ENCODE measurements at regions not wholly inside any gene's neighbourhood (a gene's known extent, or its start where the extent isn't known, plus 50 kb on each side); places are given as distances from the start of the nearest gene placed in this dataset.

DNA sequence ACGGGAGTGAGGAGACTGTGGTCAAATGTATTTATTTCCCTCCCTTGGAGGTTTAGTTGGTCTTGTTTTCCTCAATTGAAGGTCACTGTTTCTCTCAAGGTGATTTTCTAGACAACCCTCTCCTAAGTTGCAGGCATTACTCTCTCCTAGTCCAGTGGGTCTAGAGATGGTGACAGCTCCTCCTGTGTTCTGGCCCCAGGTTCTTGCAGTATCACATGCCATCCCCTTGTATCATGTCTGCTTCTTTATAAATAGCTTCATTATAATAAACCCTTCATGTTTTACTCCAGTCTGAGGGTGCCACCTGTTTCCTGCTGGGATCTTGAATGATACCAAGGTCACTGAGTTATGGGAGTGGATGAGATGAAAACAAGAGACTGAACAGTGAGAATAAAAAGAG, 208.0 kb upstream of the KCNN2 start:
- DNase-seq (ENCODE audit: low read depth in 2 of 2): no peak

DNA sequence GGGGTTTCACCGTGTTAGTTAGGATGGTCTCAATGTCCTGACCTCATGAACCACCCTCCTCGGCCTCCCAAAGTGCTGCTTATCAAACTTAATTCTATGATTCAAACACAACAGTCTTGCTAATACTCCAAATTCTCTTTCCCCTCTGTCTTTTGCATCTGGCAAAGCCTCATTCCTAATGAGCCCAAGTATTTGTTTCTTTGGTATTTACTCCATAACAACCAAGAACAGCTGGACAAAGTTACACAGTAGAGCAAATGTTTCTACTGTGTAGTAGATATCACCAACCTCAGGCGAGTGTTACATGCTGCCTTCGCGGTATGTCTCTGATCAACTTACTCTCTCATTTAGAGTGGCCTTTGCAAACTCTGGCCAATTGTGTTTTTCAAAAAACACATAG, 195.8 kb upstream of the KCNN2 start:
- no peak for DNase-seq (ENCODE audit: low read depth in 2 of 2)

DNA sequence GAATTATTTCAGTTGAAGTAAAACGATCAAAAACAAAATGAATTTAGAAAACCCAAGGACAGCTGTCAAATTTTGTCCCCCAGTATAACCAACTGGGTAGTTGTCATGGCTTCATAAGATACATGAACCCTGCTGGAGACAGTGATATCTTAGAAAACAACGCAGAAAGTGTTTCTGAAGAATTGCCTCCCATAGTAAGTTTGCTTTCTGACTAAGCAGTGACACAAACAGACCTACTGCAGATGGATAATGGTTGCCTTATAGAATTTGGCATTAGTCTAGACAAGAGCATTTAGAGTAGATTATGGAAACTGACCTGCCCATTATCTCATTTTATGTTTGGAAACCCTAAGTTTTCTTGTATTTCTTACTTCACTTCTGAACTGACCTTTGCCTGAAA, 187.7 kb upstream of the KCNN2 start:
- DNase-seq (ENCODE audit: low read depth in 2 of 2): no peak

DNA sequence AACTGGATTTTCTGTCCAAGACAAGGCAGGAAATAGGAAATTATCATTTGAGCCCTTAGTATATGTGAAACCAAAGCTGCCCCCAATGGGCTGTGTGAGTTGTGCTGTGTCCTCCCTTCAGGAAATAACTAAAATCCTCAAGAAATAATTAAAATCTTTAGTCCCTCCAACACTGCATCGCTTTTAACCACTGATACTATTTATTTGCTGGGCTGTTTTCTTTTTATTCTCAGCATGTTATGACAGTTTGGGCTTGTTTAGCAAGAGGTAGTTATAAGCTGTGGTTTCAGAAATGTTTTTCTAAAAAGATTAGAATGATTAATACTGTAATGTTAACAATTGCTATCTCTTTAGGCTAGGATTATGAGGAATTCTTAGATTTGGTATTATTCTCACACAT, 187.0 kb upstream of the KCNN2 start:
- DNase-seq (ENCODE audit: low read depth in 2 of 2): no peak

DNA sequence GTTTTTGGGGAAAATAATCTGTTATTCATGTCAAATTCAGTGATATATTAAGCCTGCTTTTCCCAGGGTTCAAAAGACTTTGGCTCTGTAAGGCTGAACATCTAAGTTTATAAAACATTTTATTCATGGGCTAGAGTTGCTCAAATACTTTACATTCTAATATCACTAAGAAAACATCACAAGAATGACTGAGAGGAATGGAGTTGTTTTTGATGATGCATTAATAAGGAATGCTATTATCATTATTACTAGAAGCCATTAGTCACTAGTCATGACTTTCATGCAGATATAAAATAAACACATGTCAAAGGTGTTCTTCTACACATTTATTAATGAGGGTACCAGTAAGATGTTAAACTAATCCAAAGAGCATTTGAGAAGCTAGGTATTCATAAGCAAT, 185.5 kb upstream of the KCNN2 start:
- no peak for DNase-seq (ENCODE audit: low read depth in 2 of 2)

DNA sequence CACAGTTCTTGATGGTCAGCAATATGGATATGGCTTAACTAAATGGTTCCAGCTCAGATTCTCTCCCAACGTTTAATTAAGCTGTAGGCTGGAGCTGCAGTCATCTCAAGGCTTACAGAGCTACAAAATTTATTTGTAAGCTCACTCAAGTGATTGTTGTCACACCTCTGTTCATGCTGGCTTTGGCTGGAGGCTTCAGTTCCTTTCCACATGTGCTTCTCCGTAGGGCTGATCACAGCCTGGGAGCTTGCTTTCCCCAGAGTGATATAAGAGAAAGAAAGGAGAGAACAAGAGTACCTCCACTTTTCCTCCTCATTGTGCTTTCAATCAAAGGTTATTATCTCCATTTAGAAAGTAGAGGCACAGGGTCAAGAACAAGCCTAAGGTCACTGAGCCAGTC, 182.7 kb upstream of the KCNN2 start:
- no peak for DNase-seq (ENCODE audit: low read depth in 2 of 2)

DNA sequence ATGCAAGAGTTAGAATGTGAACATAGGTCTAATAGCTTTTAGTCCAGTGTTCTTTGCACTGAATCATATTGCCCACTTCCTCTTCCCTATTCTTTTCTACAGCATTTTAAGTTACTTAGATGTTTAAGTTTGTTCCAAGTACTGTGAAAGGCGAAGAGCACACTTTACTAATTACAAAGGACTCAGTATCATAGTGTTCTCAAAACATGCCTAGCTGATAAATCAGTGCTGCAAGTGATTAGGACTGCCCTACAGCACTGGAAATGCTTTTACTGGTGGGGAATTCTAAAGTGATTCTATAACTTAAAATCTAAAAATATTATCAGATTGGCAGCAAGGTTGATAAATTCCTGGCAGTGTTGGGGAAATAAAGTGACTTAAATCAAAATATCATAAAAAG, 177.9 kb upstream of the KCNN2 start:
- no peak for DNase-seq (ENCODE audit: low read depth in 2 of 2)

DNA sequence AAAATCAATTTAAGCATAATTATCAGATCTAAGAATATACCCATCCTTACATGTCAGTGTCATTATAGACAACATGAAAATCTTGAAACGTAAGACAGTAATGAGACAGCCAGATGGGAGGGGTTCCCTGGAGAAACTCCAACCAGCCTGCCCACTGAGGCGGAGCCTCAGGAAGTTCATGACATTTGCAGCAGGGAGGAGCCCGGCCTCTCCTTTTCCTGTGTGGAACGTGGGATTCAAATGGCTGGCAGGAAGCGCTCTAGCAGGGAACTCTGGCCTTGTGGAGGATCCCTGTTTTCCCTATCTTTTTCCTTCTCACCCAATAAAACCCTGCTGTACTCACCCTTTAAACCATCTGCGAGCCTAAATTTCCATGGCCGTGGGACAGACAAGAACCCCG, 176.6 kb upstream of the KCNN2 start:
- no peak for DNase-seq (ENCODE audit: low read depth in 2 of 2)

DNA sequence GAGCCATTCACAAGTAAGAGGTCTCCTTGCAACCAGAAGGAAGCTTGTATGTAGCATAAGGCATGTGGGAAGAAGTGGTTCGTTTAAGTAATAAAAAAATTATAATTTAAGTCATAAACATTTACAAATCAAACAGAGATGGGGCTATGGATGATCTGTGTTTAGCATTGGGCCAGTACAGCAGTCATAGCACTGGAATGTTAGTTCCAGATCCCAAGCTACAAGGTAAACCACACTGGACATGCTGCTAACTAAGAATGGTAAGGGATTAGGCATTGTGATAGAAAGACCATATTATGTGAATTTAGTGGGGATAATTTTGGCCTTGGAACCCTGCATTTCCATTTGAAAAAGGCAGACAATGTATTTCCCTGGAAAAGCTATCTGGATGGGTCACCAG, 170.4 kb upstream of the KCNN2 start:
- DNase-seq (ENCODE audit: low read depth in 2 of 2): no peak

DNA sequence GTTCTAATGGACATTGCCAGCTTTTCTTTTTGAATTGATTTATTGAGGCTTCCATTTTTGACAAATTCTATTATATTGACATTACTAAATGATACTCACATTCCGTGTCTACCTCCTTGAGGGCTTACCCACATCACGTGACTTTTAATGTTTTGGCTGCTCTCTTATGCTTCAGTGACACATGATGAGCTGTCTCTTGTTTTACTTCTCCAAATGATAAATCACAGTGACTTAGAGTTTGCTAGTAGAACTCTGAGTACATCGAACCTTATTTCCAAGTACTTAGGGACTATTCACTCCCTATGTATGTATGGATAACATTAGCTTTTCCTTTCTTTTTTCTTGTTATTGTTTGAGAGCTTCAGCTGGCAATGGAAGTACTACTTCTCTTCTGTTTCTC, 169.8 kb upstream of the KCNN2 start:
- no peak for DNase-seq (ENCODE audit: low read depth in 2 of 2)

DNA sequence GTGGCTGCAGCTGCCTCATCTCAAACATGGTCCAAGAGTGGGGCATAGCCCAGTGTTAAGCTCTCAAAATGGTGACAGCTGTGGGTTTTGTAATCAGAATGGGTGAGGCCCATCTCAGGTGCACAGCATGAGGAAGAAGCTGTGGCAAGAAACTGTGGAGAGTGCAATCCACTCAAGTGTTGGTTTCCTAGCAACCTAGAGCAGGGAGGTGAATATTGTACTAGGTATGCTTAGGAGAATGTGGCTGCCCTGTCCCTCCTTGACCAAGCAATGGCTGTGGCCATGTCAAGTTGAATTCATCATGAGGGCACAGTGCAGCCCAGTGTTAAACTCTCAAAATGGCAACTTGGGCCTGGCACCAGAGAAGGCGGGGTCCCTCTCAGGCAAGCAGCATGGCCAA, 160.5 kb upstream of the KCNN2 start:
- DNase-seq (ENCODE audit: low read depth in 2 of 2): no peak

DNA sequence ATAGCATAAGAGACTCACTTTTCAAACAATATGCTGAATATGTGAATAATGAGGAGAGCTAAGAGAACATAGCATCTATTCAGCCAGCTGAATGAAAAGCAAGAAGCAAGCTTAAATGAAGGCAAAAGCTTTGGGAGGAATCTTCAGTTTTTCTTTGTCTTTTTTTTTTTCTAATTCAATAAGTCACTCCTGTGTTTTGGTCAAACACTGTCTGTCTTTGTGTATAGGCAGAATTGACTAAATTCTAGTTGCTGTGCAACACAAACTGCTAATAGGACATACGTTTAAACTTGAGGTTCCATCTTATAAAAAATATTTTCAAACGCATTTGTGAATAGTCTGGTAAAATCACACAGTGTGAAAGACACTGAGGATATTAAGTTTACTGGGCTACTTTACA, 156.9 kb upstream of the KCNN2 start:
- DNase-seq (ENCODE audit: low read depth in 2 of 2): no peak

DNA sequence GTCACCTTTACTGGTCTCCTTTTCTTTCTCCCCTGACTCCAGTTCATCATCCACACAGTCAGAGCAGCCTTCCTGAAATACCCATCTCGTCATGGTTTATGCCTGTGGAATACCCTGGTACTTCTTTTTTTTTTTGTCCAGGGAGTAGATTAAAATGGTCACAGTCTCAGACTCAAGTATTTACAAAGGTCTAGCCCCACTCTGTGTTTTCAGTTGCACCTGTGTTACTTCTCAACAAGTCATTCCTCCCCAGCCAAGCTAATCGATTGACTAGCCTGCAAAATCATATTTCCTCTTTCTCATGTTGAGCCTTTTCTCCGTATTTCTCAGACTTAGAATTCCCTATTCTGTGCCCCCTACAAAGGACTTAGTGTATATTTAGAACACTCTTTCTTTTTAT, 155.2 kb upstream of the KCNN2 start:
- no peak for DNase-seq (ENCODE audit: low read depth in 2 of 2)

DNA sequence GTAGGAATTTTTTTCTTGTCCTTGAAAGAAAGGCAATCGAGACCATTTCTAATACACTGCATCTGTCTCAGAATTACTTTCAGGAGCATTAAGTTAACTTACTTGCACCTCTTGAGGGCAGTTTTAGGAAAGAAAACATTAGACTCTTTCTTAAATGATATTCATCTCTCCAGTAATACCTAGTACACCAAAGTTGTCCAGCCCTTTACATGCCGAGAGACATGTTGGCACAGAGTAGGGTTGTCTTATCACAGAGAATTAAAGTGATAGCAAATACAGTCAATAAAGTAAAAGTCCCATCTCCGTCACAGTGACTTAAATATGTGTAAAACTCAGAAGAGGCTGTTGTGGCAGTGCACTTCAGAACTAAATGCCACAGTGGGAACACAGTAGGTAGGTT, 154.3 kb upstream of the KCNN2 start:
- DNase-seq (ENCODE audit: low read depth in 2 of 2): no peak

DNA sequence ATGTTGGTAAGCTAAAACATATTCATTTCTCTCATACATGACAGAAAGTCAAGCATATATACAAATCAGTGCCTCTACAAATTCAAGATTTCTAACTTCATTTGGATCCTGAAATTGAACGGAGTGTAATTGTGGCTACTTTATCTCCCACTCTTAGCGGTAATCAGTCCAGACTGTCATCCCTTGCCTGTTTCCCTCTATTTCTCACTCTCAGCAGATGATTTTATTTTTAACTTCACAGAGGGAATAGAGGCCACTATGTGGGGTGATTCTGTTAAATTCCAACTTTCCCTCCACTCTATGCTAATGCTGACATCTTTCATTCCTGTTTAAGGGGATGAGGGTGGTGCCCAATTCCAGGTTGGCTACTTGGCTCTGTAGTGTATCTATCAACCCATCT, 153.8 kb upstream of the KCNN2 start:
- no peak for DNase-seq (ENCODE audit: low read depth in 2 of 2)

DNA sequence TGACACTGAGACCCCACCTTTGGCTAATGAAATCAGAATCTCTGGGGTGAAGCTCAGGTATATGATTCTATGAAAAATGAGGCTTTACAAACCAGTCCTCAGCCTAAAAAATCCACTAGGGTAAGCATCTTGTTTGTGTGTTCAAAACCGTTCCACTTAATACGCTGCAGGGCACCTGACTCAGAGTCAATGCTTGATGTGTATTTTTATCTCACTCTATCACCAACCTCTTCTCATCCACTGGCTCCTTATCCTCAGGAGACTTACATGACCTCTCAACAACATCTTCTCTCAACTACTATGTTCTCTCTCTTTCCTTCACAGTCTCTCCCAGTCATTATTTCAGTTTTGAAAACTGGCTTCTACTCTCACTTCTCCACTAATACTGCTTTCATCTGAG, 153.3 kb upstream of the KCNN2 start:
- DNase-seq (ENCODE audit: low read depth in 2 of 2): no peak

DNA sequence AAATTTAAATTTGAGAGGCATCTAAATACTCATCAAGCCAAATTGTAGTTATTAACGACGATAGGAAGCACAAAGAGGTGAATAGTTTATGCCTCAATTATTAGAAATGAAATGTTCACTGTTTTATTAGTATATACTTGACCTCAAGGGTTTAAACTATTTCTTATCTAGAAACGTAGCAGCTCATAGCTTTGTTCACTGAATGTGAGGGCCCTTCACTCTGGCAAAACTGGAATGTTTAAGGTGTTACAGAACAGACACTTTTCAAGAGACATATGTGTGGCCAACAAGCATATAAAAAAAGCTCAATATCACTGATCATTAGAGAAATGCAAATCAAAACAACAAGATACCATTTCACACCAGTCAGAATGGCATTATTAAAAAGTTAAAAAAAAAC, 151.2 kb upstream of the KCNN2 start:
- DNase-seq (ENCODE audit: low read depth in 2 of 2): no peak

DNA sequence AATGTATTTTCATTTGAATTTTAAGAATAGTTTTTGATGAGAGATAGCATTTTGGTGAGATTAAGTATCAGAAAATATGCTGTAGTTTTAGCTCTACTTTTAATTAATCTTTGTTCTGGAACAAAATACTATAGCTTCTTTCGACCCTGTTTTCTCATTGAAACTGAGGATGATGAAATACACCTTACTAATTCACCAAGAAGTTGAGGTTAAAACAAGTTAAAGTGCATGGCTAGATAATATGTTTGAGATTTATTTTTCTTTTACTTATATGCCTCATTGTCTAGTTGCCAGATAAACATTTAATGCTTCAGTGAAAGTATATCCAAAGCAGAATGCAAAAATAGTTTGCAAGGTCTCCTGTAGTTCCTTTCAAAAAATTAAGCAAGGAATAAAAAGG, 140.1 kb upstream of the KCNN2 start:
- DNase-seq (ENCODE audit: low read depth in 2 of 2): no peak

DNA sequence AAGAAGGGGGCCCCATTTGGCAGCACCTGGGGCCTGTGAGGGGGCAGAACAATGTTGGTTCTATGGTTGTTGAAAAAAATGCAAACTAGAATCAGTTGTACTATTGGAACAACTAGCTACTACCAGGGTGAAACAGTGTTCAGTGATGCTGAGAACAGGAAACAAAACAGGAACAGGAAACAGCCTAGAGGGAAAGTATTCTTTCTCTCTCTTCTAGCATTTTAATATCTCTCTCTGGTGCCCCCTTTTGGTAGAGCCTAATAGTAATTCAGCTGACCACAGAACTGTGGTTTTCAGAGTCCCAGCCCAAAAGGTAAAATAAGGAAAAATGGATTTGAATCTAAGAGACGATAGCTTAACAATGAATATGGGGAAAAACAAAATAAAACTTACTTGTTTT, 138.0 kb upstream of the KCNN2 start:
- DNase-seq (ENCODE audit: low read depth in 2 of 2): no peak

DNA sequence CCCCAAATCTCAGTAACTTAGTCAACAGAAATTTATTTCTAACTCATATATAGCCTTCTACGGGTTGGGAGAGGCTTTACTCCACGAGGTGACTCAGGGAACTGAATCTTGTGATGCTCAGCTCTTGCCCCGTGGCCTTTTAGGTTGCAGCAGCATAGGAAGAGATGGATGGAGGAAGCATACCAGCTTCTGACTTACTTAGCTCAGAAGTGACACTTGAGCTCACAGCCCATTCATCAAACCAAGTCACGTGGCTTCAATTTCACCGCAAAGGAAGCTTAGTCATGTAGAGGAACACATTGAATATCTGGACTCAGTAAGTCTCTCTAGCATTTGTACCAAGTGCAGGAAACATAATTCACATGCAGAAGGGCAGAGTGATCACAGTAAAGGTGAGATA, 124.1 kb upstream of the KCNN2 start:
- no peak for DNase-seq (ENCODE audit: low read depth in 2 of 2)

DNA sequence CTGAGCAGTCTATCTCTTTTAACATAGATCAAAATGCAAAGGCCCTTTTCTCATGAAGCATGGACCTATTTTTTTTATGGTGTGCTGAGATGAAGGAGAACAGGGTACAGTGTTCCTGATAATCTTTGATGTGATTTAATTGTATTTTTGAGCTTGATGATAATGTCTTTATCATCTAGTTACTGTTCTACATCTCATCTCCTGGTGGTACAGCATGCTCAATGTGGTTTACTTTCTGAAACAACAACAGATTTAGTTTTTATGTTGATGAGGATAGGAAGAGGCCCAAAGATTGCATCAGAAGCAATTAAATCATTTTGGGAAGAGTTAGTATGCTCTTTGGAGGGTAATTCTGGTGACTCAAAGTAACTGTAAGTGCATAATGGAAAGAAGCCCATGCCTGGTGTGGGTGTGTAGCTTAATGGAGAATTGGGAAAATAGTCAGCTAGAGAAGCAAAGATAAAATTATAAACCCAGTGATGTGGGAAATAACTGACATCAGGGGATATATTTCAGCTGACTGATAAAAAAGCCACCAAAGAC, 123.0 kb upstream of the KCNN2 start:
- DNase-seq (ENCODE audit: low read depth in 2 of 2): no peak

DNA sequence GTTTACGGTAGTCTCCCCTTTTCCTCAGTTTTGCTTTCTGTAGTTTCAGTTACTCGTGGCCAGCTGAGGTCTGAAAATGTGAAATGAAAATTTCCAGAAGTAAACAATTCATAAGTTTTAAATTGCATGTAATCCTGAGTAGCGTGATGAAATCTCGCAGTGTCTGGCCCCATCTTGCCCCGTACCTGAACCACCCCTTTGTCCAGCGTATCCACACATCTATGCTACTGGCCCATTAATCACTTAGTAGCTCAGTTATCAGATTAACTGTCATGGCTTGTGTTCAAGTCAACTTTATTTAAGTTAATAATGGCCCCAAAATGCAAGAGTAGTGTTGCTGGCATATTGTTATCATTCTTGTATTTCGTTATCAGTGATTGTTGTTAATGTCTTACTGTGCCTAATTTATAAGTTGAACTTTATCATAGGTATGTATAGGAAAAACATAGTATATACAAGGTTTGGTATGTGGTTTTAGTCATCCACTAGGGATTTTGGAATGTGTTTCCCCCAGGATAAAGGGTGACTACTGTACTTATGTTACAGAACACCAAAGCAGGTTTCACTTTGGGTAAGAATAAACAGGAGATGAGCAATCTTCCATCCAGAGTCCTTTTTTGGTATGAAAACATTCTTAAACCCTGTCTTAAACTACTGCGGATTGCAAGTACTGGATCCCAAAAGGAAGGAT, 118.4 kb upstream of the KCNN2 start:
- DNase-seq (ENCODE audit: low read depth in 2 of 2): no peak

DNA sequence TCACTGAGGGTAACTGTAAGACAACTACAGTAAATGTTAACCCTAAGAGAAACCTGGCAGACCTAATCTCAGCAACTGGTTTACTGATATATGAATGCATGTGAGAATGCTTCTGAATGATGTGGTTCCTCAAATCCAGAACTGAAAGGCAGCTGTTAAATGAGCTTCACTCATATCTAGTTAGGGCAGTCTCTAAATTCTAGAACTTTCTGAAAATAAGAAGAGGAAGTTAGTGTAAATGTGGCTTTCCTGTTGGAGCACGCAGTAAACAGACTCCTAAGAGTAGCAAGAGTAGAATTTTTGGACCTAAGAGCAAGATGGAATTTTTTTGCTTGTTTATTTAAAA, 117.9 kb upstream of the KCNN2 start:
- no peak for DNase-seq (ENCODE audit: low read depth in 2 of 2)

DNA sequence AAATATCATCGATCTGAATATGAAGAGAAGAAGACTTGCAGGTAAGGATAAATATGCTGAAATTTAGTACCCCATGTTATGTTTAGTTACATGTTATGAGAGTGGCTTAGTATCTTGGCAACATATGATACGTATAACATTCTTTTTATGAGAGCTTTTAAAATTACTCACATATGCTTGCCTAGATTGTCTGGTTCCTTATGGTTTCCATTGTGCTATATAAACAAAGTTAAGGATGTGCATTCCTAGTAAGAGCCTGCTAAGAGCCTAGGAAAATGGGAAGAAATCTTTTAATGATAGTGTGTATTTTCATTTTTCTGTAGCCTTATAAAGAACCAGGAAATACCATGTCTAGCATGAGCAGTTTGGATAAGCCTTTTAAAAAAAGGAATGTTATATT, 112.0 kb upstream of the KCNN2 start:
- no peak for DNase-seq (ENCODE audit: low read depth in 2 of 2)

DNA sequence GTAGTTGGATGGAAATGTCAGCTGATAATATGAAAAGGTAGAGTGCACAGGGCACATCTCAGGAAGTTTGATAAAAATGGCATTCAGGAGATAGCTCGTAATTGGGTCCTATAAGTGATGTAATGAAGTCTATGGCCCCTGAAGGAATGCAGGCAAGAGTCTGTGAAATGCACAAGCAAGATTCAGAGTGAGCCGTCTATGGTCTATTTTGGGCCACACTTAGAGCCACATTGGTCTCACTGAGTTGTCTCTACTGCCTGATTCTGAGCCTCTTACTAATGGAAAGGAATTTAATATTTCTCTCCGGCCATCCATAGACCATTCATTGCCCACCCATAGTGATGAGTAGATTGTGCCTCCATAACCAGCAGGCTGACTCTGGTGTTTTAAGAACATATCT, 111.3 kb upstream of the KCNN2 start:
- no peak for DNase-seq (ENCODE audit: low read depth in 2 of 2)

All from activated CD4-positive, alpha-beta T cell treated with anti-CD3 and anti-CD28 coated beads for 24 hours (primary cell).